BLaER1 treated with 17β-estradiol and CSF1 and Interleukin-3, amounts not matched to agents 10 nM and 100 nM (cell line): ENCODE measurements at regions not wholly inside any gene's neighbourhood (a gene's known extent, or its start where the extent isn't known, plus 50 kb on each side); places are given as distances from the start of the nearest gene placed in this dataset.
"Not testable (repeated sequence)": the region's sequence is repeated elsewhere in the genome, so short reads cannot be mapped to it uniquely, and the experiment has no call there.

Experiments
- H3K27ac ChIP-seq, 11 experiments: shearing (Covaris generic); formaldehyde crosslinking; 2 replicates each; pipeline ENCODE4 v1.8.1; 2022
- H3K27me3 ChIP-seq, 11 experiments: shearing (Covaris generic); formaldehyde crosslinking; 2 replicates each; pipeline ENCODE4 v1.8.1; 2022
- H3K36me3 ChIP-seq, 11 experiments: shearing (Covaris generic); formaldehyde crosslinking; 2 replicates each; pipeline ENCODE4 v1.8.1; 2022
- H3K4me1 ChIP-seq, 10 experiments: shearing (Covaris generic); formaldehyde crosslinking; 2 replicates each; pipeline ENCODE4 v1.8.1; 2022
- H3K4me2 ChIP-seq, 11 experiments: shearing (Covaris generic); formaldehyde crosslinking; 2 replicates each; pipeline ENCODE4 v1.8.1; 2022
- H3K4me3 ChIP-seq, 10 experiments: shearing (Covaris generic); formaldehyde crosslinking; 2 replicates each; pipeline ENCODE4 v1.8.1; 2022
- H3K9ac ChIP-seq, 11 experiments: shearing (Covaris generic); formaldehyde crosslinking; 2 replicates each; pipeline ENCODE4 v1.8.1; 2022
- H3K9me3 ChIP-seq, 11 experiments: shearing (Covaris generic); formaldehyde crosslinking; replicated peaks in 1 of 11; 2 replicates each; pipeline ENCODE4 v1.8.1; 2022
- H4K20me1 ChIP-seq, 11 experiments: shearing (Covaris generic); formaldehyde crosslinking; 2 replicates each; pipeline ENCODE4 v1.8.1; 2022
- Cebpa-rat ChIP-seq, 11 experiments: shearing (Covaris generic); IDR thresholded peaks; 2 replicates each; pipeline ENCODE4 v1.8.1; 2022

DNA sequence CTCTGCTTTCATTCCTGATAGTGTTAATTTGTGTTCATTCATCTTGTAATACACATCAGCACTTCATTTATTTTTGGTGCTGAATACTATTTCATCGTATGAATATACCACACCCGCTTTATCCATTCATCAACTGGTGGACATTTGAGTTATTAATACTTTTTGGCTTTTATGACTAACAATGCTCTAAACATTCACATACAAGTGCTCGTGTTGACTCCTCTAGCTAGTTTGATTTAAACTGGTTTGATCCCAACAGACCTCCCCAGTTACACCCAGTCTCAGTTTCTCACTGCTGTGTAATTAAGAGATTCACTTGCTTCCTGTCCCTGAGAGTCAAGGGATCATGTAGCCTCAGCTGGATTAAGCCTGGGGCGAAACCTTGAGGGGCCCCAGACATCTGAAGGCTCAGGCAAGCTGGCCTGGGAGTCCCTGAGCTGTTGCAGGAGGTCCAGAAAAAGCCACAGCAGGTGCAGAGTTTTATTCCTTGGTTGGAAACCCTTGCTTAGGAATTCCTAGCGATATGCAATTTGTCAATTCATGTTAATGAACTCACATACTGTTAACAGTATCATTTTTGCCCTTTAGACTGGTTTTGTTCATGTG lies 52.8 kb upstream of the CLDN24 start:
- Histone ChIP-seq H3K27me3 (no peaks in the 10 kb centered on the region), H3K4me3 (no peak overlapping the region), H3K4me1 (0 out of 20 replicates have a peak, but pooled peaks cover 0 to 5% (median 0%) of the 10 kb centered on the region in 10 experiments), H4K20me1 (no peaks in the 10 kb centered on the region), H3K27ac (no peak overlapping the region), H3K9ac (no peak overlapping the region), H3K9me3 (peaks cover 43 to 56% (median 48%) of the 10 kb centered on the region in 11 experiments), H3K36me3 (no peaks in the 10 kb centered on the region), H3K4me2 (no peak overlapping the region)
- TF ChIP-seq Cebpa-rat (IDR thresholded peaks at IDR 0.05), result no peak

GRCh38 chr4:183376381-183376780 lies 54.2 kb upstream of the CLDN24 start:
- H3K4me3 ChIP-seq, result no peak overlapping the region

DNA sequence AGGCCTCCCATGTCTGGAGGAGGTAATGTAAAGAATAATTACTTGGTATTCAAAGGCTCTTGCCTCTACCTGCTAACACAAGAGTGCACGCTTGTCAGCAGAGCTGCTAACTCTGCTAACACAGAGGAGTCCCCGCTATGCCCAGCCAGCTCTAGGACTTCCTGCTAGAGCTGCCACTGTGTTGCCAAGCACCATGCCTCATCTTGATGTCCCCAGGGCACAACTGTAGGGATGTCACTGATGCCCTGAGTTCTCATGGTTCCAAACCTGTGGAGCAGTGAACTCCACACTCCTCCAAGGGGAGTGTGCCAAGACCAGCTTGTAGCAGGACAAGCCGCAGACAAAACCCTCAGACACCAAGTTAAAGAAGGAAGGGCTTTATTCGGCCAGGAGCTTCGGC lies 55.3 kb upstream of the CLDN24 start:
- no peaks in the 10 kb centered on the region for H3K36me3 ChIP-seq
- H3K4me3 ChIP-seq, result no peak overlapping the region
- H3K4me2 ChIP-seq, result no peak overlapping the region
- no peak for TF ChIP-seq Cebpa-rat (IDR thresholded peaks at IDR 0.05)
- no peak overlapping the region for H3K9ac ChIP-seq
- H4K20me1 ChIP-seq, result no peaks in the 10 kb centered on the region
- H3K27ac ChIP-seq, result no peak overlapping the region
- 0 out of 20 replicates have a peak, but pooled peaks cover 0 to 3% (median 0%) of the 10 kb centered on the region in 10 experiments for H3K4me1 ChIP-seq
- peaks cover 49 to 69% (median 62%) of the 10 kb centered on the region in 11 experiments for H3K9me3 ChIP-seq
- no peaks in the 10 kb centered on the region for H3K27me3 ChIP-seq

More at GRCh38 chr4:183376381-183376780, 54.2 kb upstream of the CLDN24 start:
- no peak overlapping the region for H3K4me2 ChIP-seq
- 0 out of 20 replicates have a peak, but pooled peaks cover 0 to 5% (median 0%) of the 10 kb centered on the region in 10 experiments for H3K4me1 ChIP-seq
- peaks cover 55 to 67% (median 62%) of the 10 kb centered on the region in 11 experiments for H3K9me3 ChIP-seq
- H3K27ac ChIP-seq, result no peak overlapping the region
- H4K20me1 ChIP-seq, result no peaks in the 10 kb centered on the region
- no peaks in the 10 kb centered on the region for H3K27me3 ChIP-seq
- no peak for TF ChIP-seq Cebpa-rat (IDR thresholded peaks at IDR 0.05)
- no peak overlapping the region for H3K9ac ChIP-seq
- no peaks in the 10 kb centered on the region for H3K36me3 ChIP-seq

DNA sequence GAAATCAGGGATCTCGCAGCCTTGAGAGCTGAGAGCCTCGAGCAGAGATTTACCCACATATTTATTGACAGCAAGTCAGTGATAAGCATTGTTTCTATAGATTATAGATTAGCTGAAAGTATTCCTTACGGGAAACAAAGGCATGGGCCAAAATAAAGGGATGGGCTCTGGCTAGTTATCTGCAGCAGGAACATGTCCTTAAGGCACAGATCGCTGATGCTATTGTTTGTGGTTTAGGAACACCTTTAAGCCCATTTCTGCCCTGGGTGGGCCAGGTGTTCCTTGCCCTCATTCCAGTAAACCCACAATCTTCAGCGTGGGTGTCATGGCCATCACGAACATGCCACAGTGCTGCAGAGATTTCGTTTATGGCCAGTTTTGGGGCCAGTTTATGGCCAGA lies 56.1 kb upstream of the CLDN24 start:
- H4K20me1 ChIP-seq, H3K36me3 ChIP-seq, H3K27ac ChIP-seq, H3K4me2 ChIP-seq, H3K9ac ChIP-seq, H3K4me1 ChIP-seq, H3K27me3 ChIP-seq, H3K4me3 ChIP-seq: not testable (repeated sequence)
- H3K9me3 ChIP-seq, result peaks cover 47 to 67% (median 61%) of the 10 kb centered on the region in 11 experiments

- no peaks in the 10 kb centered on the region for H4K20me1 ChIP-seq
- TF ChIP-seq Cebpa-rat (IDR thresholded peaks at IDR 0.05), result no peak
- H3K4me2 ChIP-seq, result no peak overlapping the region
- H3K27ac ChIP-seq, result no peak overlapping the region
- peaks cover 71 to 87% (median 82%) of the 10 kb centered on the region in 11 experiments for H3K9me3 ChIP-seq
- H3K9ac ChIP-seq, result no peak overlapping the region
- H3K27me3 ChIP-seq, result no peaks in the 10 kb centered on the region
- no peaks in the 10 kb centered on the region for H3K4me1 ChIP-seq
- peaks cover 0 to 15% (median 0%) of the 10 kb centered on the region in 11 experiments; a peak in 4 of 22 replicates for H3K36me3 ChIP-seq
- no peak overlapping the region for H3K4me3 ChIP-seq
These were observed 58.7 kb upstream of the CLDN24 start for GRCh38 chr4:183380901-183381300.

DNA sequence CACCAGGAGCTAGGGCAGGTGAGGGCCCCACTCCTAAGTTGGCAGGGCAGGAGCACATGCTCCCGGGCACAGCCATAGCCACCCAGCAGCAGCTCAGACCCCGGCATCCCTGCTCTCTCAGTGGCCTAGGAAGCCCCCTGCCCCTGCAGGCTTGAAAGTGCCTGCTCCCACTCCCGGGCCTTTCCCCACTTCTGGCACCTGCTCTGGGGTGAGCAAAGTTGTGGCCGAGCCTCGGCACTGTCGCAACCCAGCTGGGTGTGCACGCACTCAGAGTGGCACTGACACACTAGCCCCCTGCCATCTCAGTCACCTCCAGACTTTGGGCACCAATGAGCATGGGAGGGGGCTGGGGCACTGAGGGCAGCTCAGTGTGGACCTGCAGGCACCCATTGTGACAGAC lies 60.8 kb upstream of the CDKN2AIP start:
- no peaks in the 10 kb centered on the region for H3K27me3 ChIP-seq
- H3K4me1 ChIP-seq, result no peaks in the 10 kb centered on the region
- H3K9ac ChIP-seq, result no peak overlapping the region
- no peak overlapping the region for H3K4me2 ChIP-seq
- no peak for TF ChIP-seq Cebpa-rat (IDR thresholded peaks at IDR 0.05)
- peak overlapping the region in 3 of 10 experiments; percentile 1 to 28 (median 25); a peak in 2 of 20 replicates for H3K4me3 ChIP-seq
- no peak overlapping the region for H3K27ac ChIP-seq
- peaks cover 0 to 15% (median 0%) of the 10 kb centered on the region in 11 experiments; a peak in 4 of 22 replicates for H3K36me3 ChIP-seq
- H3K9me3 ChIP-seq, result peaks cover 57 to 78% (median 69%) of the 10 kb centered on the region in 11 experiments
- no peaks in the 10 kb centered on the region for H4K20me1 ChIP-seq

DNA sequence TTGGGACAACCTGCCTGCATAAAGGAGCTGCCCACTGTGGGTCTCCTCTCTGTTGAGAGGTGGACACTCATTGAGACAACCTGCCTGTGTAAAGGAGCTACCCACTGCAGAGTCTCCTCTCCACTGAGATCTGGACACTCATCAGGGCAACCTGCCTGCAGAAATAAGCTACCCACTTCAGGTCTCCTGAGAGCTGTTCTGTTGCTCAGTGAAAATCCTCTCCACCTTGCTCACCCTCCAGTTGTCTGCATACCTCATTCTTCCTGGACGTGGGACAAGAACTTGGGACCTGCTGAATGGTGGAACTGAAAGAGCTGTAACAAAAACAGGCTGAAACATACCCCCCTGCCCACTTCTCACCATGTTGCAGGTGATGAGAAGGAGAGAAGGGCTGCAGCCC lies 59.9 kb upstream of the CDKN2AIP start:
- H3K9me3 ChIP-seq, result peaks cover 48 to 69% (median 60%) of the 10 kb centered on the region in 11 experiments
- no peaks in the 10 kb centered on the region for H4K20me1 ChIP-seq
- H3K27ac ChIP-seq, result no peak overlapping the region
- no peak overlapping the region for H3K9ac ChIP-seq
- peaks cover 0 to 15% (median 0%) of the 10 kb centered on the region in 11 experiments; a peak in 4 of 22 replicates for H3K36me3 ChIP-seq
- peak overlapping the region in 1 of 10 experiments; percentile 25; a peak in 1 of 20 replicates for H3K4me3 ChIP-seq
- no peaks in the 10 kb centered on the region for H3K4me1 ChIP-seq
- H3K4me2 ChIP-seq, result no peak overlapping the region
- TF ChIP-seq Cebpa-rat (IDR thresholded peaks at IDR 0.05), result no peak
- no peaks in the 10 kb centered on the region for H3K27me3 ChIP-seq

DNA sequence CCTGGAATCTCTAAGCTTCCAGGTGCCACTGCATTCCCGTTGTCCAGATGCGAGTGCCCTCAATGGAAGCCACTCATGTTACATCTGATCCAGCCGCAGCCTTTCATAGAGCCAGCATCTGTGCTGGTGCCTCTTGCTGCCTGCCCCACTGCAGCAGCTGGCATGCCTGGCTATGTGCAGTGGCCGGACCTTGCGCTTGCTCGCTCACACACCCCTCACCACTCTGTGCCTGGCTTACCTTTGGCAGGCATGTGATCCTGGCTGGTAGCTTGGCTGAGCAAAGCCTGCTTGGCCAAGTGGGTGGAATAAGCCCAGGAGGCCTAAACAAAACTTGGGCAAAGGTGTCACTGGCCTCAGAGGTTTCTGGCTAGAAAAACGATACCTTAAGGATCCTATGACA lies 59.5 kb upstream of the CDKN2AIP start:
- H3K4me1 ChIP-seq, result no peaks in the 10 kb centered on the region
- no peak overlapping the region for H3K4me2 ChIP-seq
- TF ChIP-seq Cebpa-rat (IDR thresholded peaks at IDR 0.05), result no peak
- H3K9ac ChIP-seq, result no peak overlapping the region
- H3K27ac ChIP-seq, result no peak overlapping the region
- 0 out of 20 replicates have a peak overlapping the region, but pooled peaks of 1 of the 10 experiments have one; percentile 25 for H3K4me3 ChIP-seq
- peaks cover 0 to 15% (median 0%) of the 10 kb centered on the region in 11 experiments; a peak in 4 of 22 replicates for H3K36me3 ChIP-seq
- peaks cover 43 to 65% (median 56%) of the 10 kb centered on the region in 11 experiments for H3K9me3 ChIP-seq
- H3K27me3 ChIP-seq, result no peaks in the 10 kb centered on the region
- H4K20me1 ChIP-seq, result no peaks in the 10 kb centered on the region

DNA sequence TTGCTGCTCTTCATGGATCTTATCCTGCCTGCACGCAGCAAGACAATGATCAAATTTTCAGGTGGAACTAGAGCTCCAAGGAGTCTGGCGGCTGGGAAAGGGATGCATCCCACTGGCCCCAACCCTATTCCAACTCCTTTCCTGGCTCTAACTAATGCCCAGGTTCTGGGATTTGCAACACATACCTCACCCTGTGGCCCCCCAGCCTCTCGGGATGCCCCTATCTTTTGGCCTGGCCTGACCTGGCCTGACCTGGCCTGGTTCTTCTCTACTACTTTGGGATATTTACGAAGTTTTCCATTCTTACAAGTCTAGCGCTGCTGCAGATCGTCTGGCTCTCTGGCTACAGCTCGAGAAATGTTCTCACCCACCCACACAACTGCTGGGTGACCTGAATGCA lies 56.4 kb upstream of the CDKN2AIP start:
- H3K4me3 ChIP-seq, result no peak overlapping the region
- peaks cover 0 to 15% (median 0%) of the 10 kb centered on the region in 11 experiments; a peak in 4 of 22 replicates for H3K36me3 ChIP-seq
- no peaks in the 10 kb centered on the region for H3K27me3 ChIP-seq
- H3K27ac ChIP-seq, result no peak overlapping the region
- H3K9me3 ChIP-seq, result peaks cover 27 to 38% (median 32%) of the 10 kb centered on the region in 11 experiments
- H3K4me1 ChIP-seq, result peaks cover 0 to 25% (median 21%) of the 10 kb centered on the region in 10 experiments; a peak in 17 of 20 replicates
- TF ChIP-seq Cebpa-rat (IDR thresholded peaks at IDR 0.05), result no peak
- H3K9ac ChIP-seq, result no peak overlapping the region
- H4K20me1 ChIP-seq, result no peaks in the 10 kb centered on the region
- H3K4me2 ChIP-seq, result no peak overlapping the region
